ENCODE measurements at regions not wholly inside any gene's neighbourhood (a gene's known extent, or its start where the extent isn't known, plus 50 kb on each side); places are given as distances from the start of the nearest gene placed in this dataset.

DNA sequence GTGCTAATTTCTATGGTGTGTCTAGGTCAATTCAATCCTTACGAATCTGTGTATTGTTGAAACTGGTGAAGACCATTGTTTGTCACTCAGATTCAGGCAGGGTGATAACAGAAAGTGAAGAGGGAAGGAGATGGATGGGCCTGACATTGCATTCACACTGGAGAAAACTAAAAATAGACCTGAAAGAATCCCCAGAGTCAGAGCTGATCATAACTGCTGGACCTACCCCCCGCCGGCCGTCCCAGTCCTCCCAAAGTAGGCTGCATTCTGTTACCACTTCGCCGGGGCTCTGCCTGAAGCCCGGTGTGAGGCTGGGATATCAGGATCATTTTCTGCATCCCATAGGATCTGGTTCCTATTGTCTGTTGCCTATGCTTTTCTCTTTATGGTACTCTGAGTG, 121.1 kb downstream of the NUF2 start:
- TF ChIP-seq POLR2AphosphoS5 (IDR thresholded peaks at IDR 0.05; ENCODE audit: low read depth, low read length): no peak
- TF ChIP-seq PAX5 (IDR thresholded peaks at IDR 0.05; ENCODE audit: insufficient read depth, low read length, severe bottlenecking): no peak
- TF ChIP-seq POLR2A (IDR thresholded peaks at IDR 0.05; ENCODE audit: low read depth, low read length): no peak
- no peak for TF ChIP-seq TAF1 (IDR thresholded peaks at IDR 0.05; ENCODE audit: low read depth, low read length)
- TF ChIP-seq SPI1 (IDR thresholded peaks at IDR 0.05; ENCODE audit: low read depth, low read length): no peak
- no peak for TF ChIP-seq POU2F2 (IDR thresholded peaks at IDR 0.05; ENCODE audit: low read depth, low read length)
